ENCODE measurements at regions not wholly inside any gene's neighbourhood (a gene's known extent, or its start where the extent isn't known, plus 50 kb on each side); places are given as distances from the start of the nearest gene placed in this dataset.

DNA sequence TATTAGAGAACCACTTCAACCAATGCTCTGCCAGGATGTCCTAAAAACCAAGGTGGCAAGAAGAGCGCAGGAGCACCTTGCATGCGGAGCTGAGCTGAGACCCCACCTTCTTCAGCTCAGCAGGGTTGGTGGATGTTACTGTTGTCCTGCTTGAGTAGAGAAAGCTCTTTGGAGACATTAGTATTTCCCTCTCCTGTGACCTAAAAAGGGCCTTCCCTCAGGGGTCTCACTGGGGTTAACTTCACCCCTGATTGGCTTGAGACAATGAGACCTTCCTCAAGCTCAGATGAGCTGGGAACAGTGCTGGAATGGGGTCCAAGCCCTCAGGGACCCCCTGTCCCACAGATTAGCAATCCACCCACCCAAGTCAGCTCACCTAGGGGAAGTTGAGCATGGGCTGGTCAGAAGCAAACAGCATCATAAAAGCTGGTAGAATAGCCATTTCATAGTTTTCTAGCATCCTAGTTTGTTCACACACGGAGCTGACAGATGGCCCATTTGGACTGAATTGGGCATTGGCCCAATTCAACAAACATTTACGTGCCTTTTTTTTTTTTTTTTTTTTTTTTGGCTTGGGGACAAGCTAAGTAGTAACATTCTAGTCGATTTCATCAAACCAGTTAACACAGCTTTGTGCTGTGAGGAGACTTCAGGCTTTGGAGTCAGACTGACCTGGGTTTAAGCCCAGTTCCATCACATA, 100.6 kb upstream of the HABP2 start:
- TF ChIP-seq POLR2AphosphoS5 (IDR thresholded peaks at IDR 0.05) (no peak), EP300 (IDR thresholded peaks at IDR 0.05; ENCODE audit: low read depth) (no peak), POLR2A (IDR thresholded peaks at IDR 0.05) (no peak)
- TF ChIP-seq, protein P1, sequence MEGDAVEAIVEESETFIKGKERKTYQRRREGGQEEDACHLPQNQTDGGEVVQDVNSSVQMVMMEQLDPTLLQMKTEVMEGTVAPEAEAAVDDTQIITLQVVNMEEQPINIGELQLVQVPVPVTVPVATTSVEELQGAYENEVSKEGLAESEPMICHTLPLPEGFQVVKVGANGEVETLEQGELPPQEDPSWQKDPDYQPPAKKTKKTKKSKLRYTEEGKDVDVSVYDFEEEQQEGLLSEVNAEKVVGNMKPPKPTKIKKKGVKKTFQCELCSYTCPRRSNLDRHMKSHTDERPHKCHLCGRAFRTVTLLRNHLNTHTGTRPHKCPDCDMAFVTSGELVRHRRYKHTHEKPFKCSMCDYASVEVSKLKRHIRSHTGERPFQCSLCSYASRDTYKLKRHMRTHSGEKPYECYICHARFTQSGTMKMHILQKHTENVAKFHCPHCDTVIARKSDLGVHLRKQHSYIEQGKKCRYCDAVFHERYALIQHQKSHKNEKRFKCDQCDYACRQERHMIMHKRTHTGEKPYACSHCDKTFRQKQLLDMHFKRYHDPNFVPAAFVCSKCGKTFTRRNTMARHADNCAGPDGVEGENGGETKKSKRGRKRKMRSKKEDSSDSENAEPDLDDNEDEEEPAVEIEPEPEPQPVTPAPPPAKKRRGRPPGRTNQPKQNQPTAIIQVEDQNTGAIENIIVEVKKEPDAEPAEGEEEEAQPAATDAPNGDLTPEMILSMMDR (IDR thresholded peaks at IDR 0.05): no peak
- Histone ChIP-seq H3K4me1 (peaks cover 0 to 10% (median 6%) of the 10 kb centered on the region in 4 donors), H3K9me3 (no peaks in the 10 kb centered on the region), H3K36me3 (no peaks in the 10 kb centered on the region), H3K4me3 (no peak overlapping the region), H3K27me3 (no peaks in the 10 kb centered on the region), H3K27ac (no peak overlapping the region)
- no peak for DNase-seq
- intact Hi-C loops (cut with DNase I; ENCODE audit: low total_unique reads): no loop called here
- 33 to 64% methylated on average over 3 to 5 of the region's 5 CpGs for WGBS, 2 donors (ENCODE audit: low coverage in 1 of 2)
- in situ Hi-C loops (cut with MboI; ENCODE audit: low pct_ligation_motif_present in 1 of 4, low pct_unique_long_range_greater_than_20kb in 1 of 4, low sequenced_read_pairs in 3 of 4): no loop called here

DNA sequence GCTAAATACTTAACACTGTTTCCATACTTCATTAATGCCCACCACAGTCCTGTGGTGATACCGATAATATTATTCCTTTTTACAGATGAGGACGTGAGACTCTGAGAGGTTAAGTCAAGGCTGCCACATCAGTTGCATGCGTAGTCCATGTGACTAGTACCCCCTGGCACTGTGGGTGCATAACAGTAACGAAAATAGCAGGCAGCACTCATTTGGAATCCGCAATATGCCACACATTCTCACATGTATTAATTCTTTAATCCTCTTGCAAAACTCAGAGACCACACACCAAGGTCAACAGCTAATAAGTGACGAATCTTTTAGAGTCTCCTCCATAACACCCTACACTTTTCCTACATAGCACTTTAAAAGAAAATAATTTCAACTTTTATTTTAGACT, 99.5 kb upstream of the HABP2 start:
- DNase-seq: no peak
- no peaks in the 10 kb centered on the region for H3K36me3 ChIP-seq
- H3K4me3 ChIP-seq: no peak overlapping the region
- WGBS, 2 donors (ENCODE audit: low coverage in 1 of 2): 86 to 90% methylated on average over 5 to 6 of the region's 6 CpGs
- no peaks in the 10 kb centered on the region for H3K9me3 ChIP-seq
- peaks cover 0 to 10% (median 6%) of the 10 kb centered on the region in 4 donors for H3K4me1 ChIP-seq
- H3K27ac ChIP-seq: no peak overlapping the region
- TF ChIP-seq, protein P1 (IDR thresholded peaks at IDR 0.05): no peak
- TF ChIP-seq POLR2AphosphoS5 (IDR thresholded peaks at IDR 0.05) (no peak), EP300 (IDR thresholded peaks at IDR 0.05; ENCODE audit: low read depth) (no peak), POLR2A (IDR thresholded peaks at IDR 0.05) (no peak)
- in situ Hi-C loops (cut with MboI; ENCODE audit: low pct_ligation_motif_present in 1 of 4, low pct_unique_long_range_greater_than_20kb in 1 of 4, low sequenced_read_pairs in 3 of 4) (no loop called here), intact Hi-C loops (cut with DNase I; ENCODE audit: low total_unique reads) (no loop called here)
- no peaks in the 10 kb centered on the region for H3K27me3 ChIP-seq

DNA sequence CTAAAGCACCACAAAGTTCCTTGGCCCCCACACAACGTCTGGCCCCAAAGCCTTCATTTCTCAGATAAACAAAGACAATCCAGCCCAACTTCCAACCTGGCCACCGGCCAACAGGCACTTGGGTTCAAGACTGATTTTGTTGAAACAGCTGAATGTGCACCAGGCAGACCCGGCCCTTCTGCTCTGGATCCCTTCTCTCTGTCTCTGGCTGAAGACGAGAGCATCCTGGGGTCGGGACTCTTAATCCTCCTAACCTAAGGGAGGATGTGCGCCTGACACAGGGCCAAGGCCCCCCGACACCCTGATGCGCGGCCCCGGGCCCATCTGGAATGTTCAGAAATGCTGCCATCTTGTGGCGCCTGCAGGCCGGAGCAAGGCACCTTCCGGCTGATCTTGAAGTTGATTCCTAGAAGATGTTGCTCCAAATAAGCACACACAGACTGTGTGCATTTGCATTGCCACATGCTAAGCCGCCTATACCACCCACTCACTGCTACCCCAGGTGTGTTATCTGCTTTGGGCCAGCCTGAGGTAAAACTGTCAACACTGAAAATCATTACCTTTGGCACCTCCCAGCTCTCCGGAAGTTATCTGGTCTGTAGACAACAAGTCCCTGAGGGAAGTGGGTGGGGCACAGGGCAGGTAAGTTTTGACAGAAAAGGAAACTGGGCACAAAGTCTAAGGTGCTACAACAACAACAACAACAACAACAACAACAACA, 98.4 kb upstream of the HABP2 start:
- WGBS, 2 donors (ENCODE audit: low coverage in 1 of 2): 9 to 28% methylated on average over 3 to 15 of the region's 15 CpGs
- Histone ChIP-seq H3K27me3 (no peaks in the 10 kb centered on the region), H3K9me3 (no peaks in the 10 kb centered on the region)

DNA sequence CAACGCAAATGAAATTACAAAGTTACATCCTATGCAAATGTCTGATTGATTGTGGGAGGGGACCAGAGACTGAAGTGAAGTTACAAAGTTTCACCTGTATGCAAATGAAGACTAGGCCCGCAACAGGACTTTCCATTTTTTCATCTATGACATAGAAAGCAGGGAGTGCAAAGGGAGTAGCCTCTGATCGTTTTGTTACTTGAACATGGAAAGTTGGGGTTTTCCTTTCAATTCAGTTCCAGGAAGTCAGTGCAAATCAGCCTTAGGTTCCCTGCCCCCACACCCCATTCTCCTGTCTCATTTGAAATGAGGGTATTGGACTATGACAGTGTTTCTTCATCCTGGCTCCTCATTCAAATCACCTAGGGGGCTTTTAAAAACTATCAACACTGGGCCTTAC, 96.9 kb upstream of the HABP2 start:
- DNase-seq: no peak
- no peaks in the 10 kb centered on the region for H3K27me3 ChIP-seq
- TF ChIP-seq POLR2A (IDR thresholded peaks at IDR 0.05) (no peak), POLR2AphosphoS5 (IDR thresholded peaks at IDR 0.05) (no peak), EP300 (IDR thresholded peaks at IDR 0.05; ENCODE audit: low read depth) (no peak)
- TF ChIP-seq, protein P1 (IDR thresholded peaks at IDR 0.05): no peak
- no peaks in the 10 kb centered on the region for H3K9me3 ChIP-seq
- peaks cover 0 to 7% (median 6%) of the 10 kb centered on the region in 4 donors for H3K4me1 ChIP-seq
- intact Hi-C loops (cut with DNase I; ENCODE audit: low total_unique reads) (no loop called here), in situ Hi-C loops (cut with MboI; ENCODE audit: low pct_ligation_motif_present in 1 of 4, low pct_unique_long_range_greater_than_20kb in 1 of 4, low sequenced_read_pairs in 3 of 4) (no loop called here)
- 17 to 41% methylated on average over 2 to 3 of the region's 3 CpGs for WGBS, 2 donors (ENCODE audit: low coverage in 1 of 2)
- no peak overlapping the region for H3K4me3 ChIP-seq
- no peaks in the 10 kb centered on the region for H3K36me3 ChIP-seq
- H3K27ac ChIP-seq: no peak overlapping the region

More for the DNA sequence above, 98.4 kb upstream of the HABP2 start:
- H3K4me1 ChIP-seq: peaks cover 0 to 10% (median 6%) of the 10 kb centered on the region in 4 donors
- intact Hi-C loops (cut with DNase I; ENCODE audit: low total_unique reads): no loop called here
- H3K36me3 ChIP-seq: no peaks in the 10 kb centered on the region
- no peak overlapping the region for H3K4me3 ChIP-seq
- DNase-seq: peak; percentile 46
- in situ Hi-C loops (cut with MboI; ENCODE audit: low pct_ligation_motif_present in 1 of 4, low pct_unique_long_range_greater_than_20kb in 1 of 4, low sequenced_read_pairs in 3 of 4): no loop called here
- H3K27ac ChIP-seq: no peak overlapping the region
- TF ChIP-seq EP300 (IDR thresholded peaks at IDR 0.05; ENCODE audit: low read depth) (no peak), POLR2AphosphoS5 (IDR thresholded peaks at IDR 0.05) (no peak), POLR2A (IDR thresholded peaks at IDR 0.05) (no peak)
- TF ChIP-seq, protein P1 (IDR thresholded peaks at IDR 0.05): peak; percentile 58 to 65 (median 62)
